IMR-90 (cell line): ENCODE measurements at regions not wholly inside any gene's neighbourhood (a gene's known extent, or its start where the extent isn't known, plus 50 kb on each side); places are given as distances from the start of the nearest gene placed in this dataset.

Source experiments
- BHLHE40 ChIP-seq: fragments of 150-350 bp; IDR thresholded peaks from 2 replicates; pipeline ENCODE4 v1.6.1; 2016; ENCODE audit warnings: mild to moderate bottlenecking, low read depth, low read length
- CEBPB ChIP-seq: IDR thresholded peaks from 2 replicates; pipeline ENCODE4 v1.6.1; 2012; ENCODE audit warnings: low read depth, low read length, improper control_type of control experiment
- CHD1 ChIP-seq: IDR thresholded peaks from 2 replicates; pipeline ENCODE4 v1.6.1; 2012; ENCODE audit warnings: low read depth, low read length, improper control_type of control experiment
- MAFK ChIP-seq: IDR thresholded peaks from 2 replicates; pipeline ENCODE4 v1.6.1; 2012; ENCODE audit warnings: low read depth, low read length, improper control_type of control experiment
- MXI1 ChIP-seq: IDR thresholded peaks from 2 replicates; pipeline ENCODE4 v1.6.1; 2012; ENCODE audit warnings: low read depth, mild to moderate bottlenecking, low read length, moderate library complexity, borderline replicate concordance
- NFE2L2 ChIP-seq: fragments of 150-350 bp; IDR thresholded peaks from 2 replicates; pipeline ENCODE4 v1.6.1; 2016; ENCODE audit warnings: low read depth, mild to moderate bottlenecking, low read length
- POLR2A ChIP-seq: IDR thresholded peaks from 2 replicates; pipeline ENCODE4 v1.6.1; 2012; ENCODE audit warnings: mild to moderate bottlenecking, low read depth, low read length
- RAD21 ChIP-seq: IDR thresholded peaks from 2 replicates; pipeline ENCODE4 v1.6.1; 2012; ENCODE audit warnings: low read length, improper control_type of control experiment
- RCOR1 ChIP-seq: IDR thresholded peaks from 2 replicates; pipeline ENCODE4 v1.6.1; 2012; ENCODE audit warnings: mild to moderate bottlenecking, low read length, improper control_type of control experiment; ENCODE audit not compliant: insufficient replicate concordance
- RFX5 ChIP-seq: IDR thresholded peaks from 2 replicates; pipeline ENCODE4 v1.8.0; 2012; ENCODE audit warnings: low read depth, mild to moderate bottlenecking, low read length, moderate library complexity
- SMC3 ChIP-seq: fragments of 150-350 bp; IDR thresholded peaks from 2 replicates; pipeline ENCODE4 v1.6.1; 2016; ENCODE audit warnings: low read depth, mild to moderate bottlenecking, antibody characterized with exemption, low read length, moderate library complexity
- USF2 ChIP-seq: fragments of 150-350 bp; IDR thresholded peaks from 2 replicates; pipeline ENCODE4 v1.6.1; 2017; ENCODE audit warnings: mild to moderate bottlenecking, antibody characterized with exemption, low read length, low read depth
- TF ChIP-seq, protein P1 (sequence below): conservative IDR thresholded peaks from 2 replicates; pipeline ENCODE4 v1.5.1; 2012; ENCODE audit warnings: mild to moderate bottlenecking, low read depth, low read length, improper control_type of control experiment

DNA sequence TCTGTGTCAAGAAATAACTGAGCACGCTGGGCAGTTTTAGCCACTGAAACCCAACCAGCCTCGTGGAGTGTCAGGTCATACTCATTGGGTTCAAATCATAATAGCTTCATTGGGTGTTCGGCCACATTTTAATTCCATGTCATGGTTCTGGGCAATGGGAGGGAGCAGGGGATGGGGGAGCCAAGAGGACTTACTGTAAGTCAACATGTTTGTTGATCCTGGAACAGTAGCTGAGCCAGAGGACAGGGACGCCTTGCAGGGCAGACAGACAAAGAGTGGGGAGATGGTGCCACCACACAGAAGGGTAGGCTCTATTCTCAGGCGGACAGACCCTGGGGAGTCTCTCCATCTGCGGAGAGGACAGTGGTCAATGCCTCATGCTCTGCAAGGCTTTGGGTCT is 161.1 kb downstream of the ZBTB18 start:
- TF ChIP-seq, protein P1, sequence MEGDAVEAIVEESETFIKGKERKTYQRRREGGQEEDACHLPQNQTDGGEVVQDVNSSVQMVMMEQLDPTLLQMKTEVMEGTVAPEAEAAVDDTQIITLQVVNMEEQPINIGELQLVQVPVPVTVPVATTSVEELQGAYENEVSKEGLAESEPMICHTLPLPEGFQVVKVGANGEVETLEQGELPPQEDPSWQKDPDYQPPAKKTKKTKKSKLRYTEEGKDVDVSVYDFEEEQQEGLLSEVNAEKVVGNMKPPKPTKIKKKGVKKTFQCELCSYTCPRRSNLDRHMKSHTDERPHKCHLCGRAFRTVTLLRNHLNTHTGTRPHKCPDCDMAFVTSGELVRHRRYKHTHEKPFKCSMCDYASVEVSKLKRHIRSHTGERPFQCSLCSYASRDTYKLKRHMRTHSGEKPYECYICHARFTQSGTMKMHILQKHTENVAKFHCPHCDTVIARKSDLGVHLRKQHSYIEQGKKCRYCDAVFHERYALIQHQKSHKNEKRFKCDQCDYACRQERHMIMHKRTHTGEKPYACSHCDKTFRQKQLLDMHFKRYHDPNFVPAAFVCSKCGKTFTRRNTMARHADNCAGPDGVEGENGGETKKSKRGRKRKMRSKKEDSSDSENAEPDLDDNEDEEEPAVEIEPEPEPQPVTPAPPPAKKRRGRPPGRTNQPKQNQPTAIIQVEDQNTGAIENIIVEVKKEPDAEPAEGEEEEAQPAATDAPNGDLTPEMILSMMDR, result no peak
- TF ChIP-seq BHLHE40 (no peak), USF2 (no peak), CHD1 (no peak), RAD21 (no peak), MXI1 (no peak), POLR2A (no peak), MAFK (no peak), CEBPB (no peak), NFE2L2 (no peak), RFX5 (no peak), SMC3 (no peak), RCOR1 (no peak)
